GM23338 (cell line): ENCODE measurements at regions not wholly inside any gene's neighbourhood (a gene's known extent, or its start where the extent isn't known, plus 50 kb on each side); places are given as distances from the start of the nearest gene placed in this dataset.

Source experiments
- CREB1 ChIP-seq: fragments of 250-450 bp; sonication (Bioruptor Pico); IDR thresholded peaks from 2 replicates; pipeline ENCODE4 v1.5.0; 2020; ENCODE audit warnings: low read depth, mild to moderate bottlenecking, moderate library complexity
- CTCF ChIP-seq, 2 experiments: fragments of 200-600 bp in 1 of 2; sonication (generic) in 1 of 2; conservative IDR thresholded peaks; 2 replicates each; pipeline versions ENCODE4 v1.5.1 to v1.6.1; 2016 to 2017; ENCODE audit warnings: antibody characterized with exemption in 2 of 2, low read depth in 2 of 2, mild to moderate bottlenecking in 2 of 2, moderate library complexity in 1 of 2
- EZH2 ChIP-seq: fragments of 200-600 bp; sonication (generic); IDR thresholded peaks from one replicate; pipeline ENCODE4 v1.8.0; 2017; ENCODE audit warnings: antibody characterized with exemption, mild to moderate bottlenecking, low read depth; ENCODE audit not compliant: unreplicated experiment
- EZH2phosphoT487 ChIP-seq: fragments of 200-600 bp; sonication (generic); IDR thresholded peaks from one replicate; pipeline ENCODE4 v1.8.1; 2018; ENCODE audit warnings: antibody characterized with exemption; ENCODE audit not compliant: unreplicated experiment
- JUNB ChIP-seq: IDR thresholded peaks from one replicate; pipeline ENCODE4 v1.6.1; 2016; ENCODE audit warnings: antibody characterized with exemption; ENCODE audit not compliant: unreplicated experiment
- NANOG ChIP-seq: IDR thresholded peaks from 2 replicates; pipeline ENCODE4 v1.6.1; 2016; ENCODE audit warnings: antibody characterized with exemption, borderline replicate concordance
- POLR2AphosphoS5 ChIP-seq: IDR thresholded peaks from 2 replicates; pipeline ENCODE4 v1.6.1; 2016; ENCODE audit warnings: antibody characterized with exemption, low read depth
- REST ChIP-seq: IDR thresholded peaks from one replicate; pipeline ENCODE4 v1.6.1; 2018; ENCODE audit warnings: antibody characterized with exemption; ENCODE audit not compliant: unreplicated experiment
- ZNF331 ChIP-seq: fragments of 250-450 bp; sonication (Bioruptor Pico); IDR thresholded peaks from 2 replicates; pipeline ENCODE4 v1.5.0; 2020; ENCODE audit warnings: low read depth, mild to moderate bottlenecking, moderate library complexity

GRCh38 chr5:173750538-173751265, 134.3 kb upstream of the BOD1 start:
- TF ChIP-seq CTCF (conservative IDR thresholded peaks at IDR 0.05; ENCODE audit: low read depth in 2 of 2) (no peak), EZH2 (no peak), REST (no peak), JUNB (no peak), POLR2AphosphoS5 (no peak), NANOG (no peak), EZH2phosphoT487 (no peak), CREB1 (no peak), ZNF331 (no peak)
